OCI-LY3 (cell line): ENCODE measurements at regions not wholly inside any gene's neighbourhood (a gene's known extent, or its start where the extent isn't known, plus 50 kb on each side); places are given as distances from the start of the nearest gene placed in this dataset.

ENCODE experiments used
- CTCF ChIP-seq: fragments of 200-600, 300-600 bp; sonication (generic); IDR thresholded peaks from 2 replicates; pipeline ENCODE4 v1.5.1; 2014; ENCODE audit warnings: antibody characterized with exemption, low read length, low read depth
- EZH2phosphoT487 ChIP-seq: fragments of 200-600 bp; shearing (Covaris generic); IDR thresholded peaks from 2 replicates; pipeline ENCODE4 v1.6.1; 2018; ENCODE audit warnings: antibody characterized with exemption, mixed run types, low read depth

GRCh38 chr2:147577998-147578380, 266.8 kb upstream of the ACVR2A start:
- no peak for TF ChIP-seq CTCF
- no peak for TF ChIP-seq EZH2phosphoT487
